IPS DF 6.9 (cell line): ENCODE measurements at regions not wholly inside any gene's neighbourhood (a gene's known extent, or its start where the extent isn't known, plus 50 kb on each side); places are given as distances from the start of the nearest gene placed in this dataset.

Experiments used
- DNase-seq: peaks from one replicate; pipeline ENCODE4 v3.0.0-alpha.2; 2013; ENCODE audit warnings: low read depth, low spot score
- H3K27ac ChIP-seq: one replicate; pipeline ENCODE4 v1.5.1; 2013; ENCODE audit warnings: low read length, control low read depth
- H3K27me3 ChIP-seq: 2 replicates; pipeline ENCODE4 v1.6.1; 2013; ENCODE audit warnings: mild to moderate bottlenecking, low read length; ENCODE audit not compliant: control insufficient read depth, insufficient read depth
- H3K36me3 ChIP-seq: 2 replicates; pipeline ENCODE4 v1.6.1; 2013; ENCODE audit warnings: low read length; ENCODE audit not compliant: control insufficient read depth, insufficient read depth
- H3K4me1 ChIP-seq: 2 replicates; pipeline ENCODE4 v1.6.1; 2013; ENCODE audit warnings: low read length; ENCODE audit not compliant: control insufficient read depth, insufficient read depth
- H3K4me3 ChIP-seq: 2 replicates; pipeline ENCODE4 v1.5.1; 2013; ENCODE audit warnings: mild to moderate bottlenecking, low read length
- H3K9me3 ChIP-seq: 2 replicates; pipeline ENCODE4 v1.6.1; 2013; ENCODE audit warnings: low read length, inconsistent platforms; ENCODE audit not compliant: control insufficient read depth, insufficient read depth
- WGBS: extraction: QIAGEN DNeasy Blood & Tissue Kit; methylation state at CpG from one replicate; pipeline ENCODE4 v1.1.7; 2013; ENCODE audit warnings: mixed read lengths, missing lambda C conversion rate; ENCODE audit not compliant: insufficient read length, insufficient coverage; 5-methylcytosine and 5-hydroxymethylcytosine counted together

DNA sequence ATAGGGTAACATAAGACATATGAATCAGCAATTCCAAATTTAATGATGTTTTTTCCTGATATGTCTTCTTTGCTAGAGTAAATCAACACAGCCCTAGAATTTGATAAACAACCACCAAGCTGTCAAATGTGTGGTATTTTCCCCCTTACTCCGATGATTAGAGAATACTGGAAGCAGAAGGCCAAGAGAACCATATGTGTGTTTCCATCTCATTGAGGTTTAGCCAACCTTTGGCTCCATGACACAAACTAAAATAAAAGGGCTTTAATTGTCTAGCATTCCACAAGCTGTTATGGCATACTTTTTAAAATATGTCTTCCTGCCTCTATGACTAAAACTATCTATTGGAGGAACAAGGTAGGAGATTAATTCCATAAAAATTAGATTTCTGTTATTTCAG, 1222.4 kb upstream of the AGA start:
- no peaks in the 10 kb centered on the region for H3K4me1 ChIP-seq
- H3K27ac ChIP-seq: no peak overlapping the region
- H3K27me3 ChIP-seq: no peaks in the 10 kb centered on the region
- no peak for DNase-seq
- no CpG with 5 or more reads among the region's 1 CpG for WGBS
- H3K9me3 ChIP-seq: no peaks in the 10 kb centered on the region
- no peaks in the 10 kb centered on the region for H3K36me3 ChIP-seq
- no peak overlapping the region for H3K4me3 ChIP-seq

DNA sequence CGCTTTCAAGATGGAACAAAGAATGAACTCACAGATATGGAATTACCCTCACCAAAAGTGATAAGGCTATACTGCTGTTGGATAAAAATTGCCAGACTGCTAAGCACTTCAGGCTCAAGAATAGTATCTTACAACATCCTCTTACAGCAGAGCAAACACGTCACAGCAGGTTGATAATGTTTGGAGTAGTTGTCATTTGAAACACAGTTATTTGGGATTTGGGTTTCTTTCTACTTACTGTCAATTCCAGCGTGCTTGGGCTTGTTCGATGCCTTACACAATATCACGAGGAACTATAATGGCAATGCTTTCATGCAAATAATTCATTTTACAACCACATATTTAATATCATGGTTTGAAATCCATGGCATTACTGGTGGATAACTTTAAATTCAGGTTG, 1223.7 kb upstream of the AGA start:
- no peak overlapping the region for H3K27ac ChIP-seq
- WGBS: no CpG with 5 or more reads among the region's 5 CpGs
- no peaks in the 10 kb centered on the region for H3K27me3 ChIP-seq
- H3K9me3 ChIP-seq: no peaks in the 10 kb centered on the region
- no peak for DNase-seq
- H3K36me3 ChIP-seq: no peaks in the 10 kb centered on the region
- H3K4me3 ChIP-seq: no peak overlapping the region
- H3K4me1 ChIP-seq: no peaks in the 10 kb centered on the region

DNA sequence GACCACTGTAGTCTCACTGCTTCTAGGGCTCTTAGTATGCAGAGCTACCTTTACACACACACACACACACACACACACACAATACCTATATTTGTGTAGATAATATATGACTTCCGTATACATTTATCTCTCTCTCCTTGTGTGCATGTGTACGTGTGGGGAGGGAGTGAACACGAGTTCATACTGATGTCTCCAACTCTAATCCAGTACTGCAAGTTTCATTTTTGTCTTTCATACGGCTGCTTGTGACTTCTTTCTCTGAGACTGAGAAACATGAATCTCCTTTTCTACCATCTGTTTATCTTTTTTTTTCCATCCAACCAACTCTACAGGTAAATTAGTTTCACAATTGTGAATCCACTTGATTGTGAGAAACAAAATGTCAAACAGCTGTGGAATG, 1229.5 kb upstream of the AGA start:
- H3K4me3 ChIP-seq: no peak overlapping the region
- H3K27me3 ChIP-seq: no peaks in the 10 kb centered on the region
- no peak for DNase-seq
- H3K9me3 ChIP-seq: no peaks in the 10 kb centered on the region
- no peaks in the 10 kb centered on the region for H3K4me1 ChIP-seq
- no peak overlapping the region for H3K27ac ChIP-seq
- WGBS: no CpG with 5 or more reads among the region's 4 CpGs
- no peaks in the 10 kb centered on the region for H3K36me3 ChIP-seq

DNA sequence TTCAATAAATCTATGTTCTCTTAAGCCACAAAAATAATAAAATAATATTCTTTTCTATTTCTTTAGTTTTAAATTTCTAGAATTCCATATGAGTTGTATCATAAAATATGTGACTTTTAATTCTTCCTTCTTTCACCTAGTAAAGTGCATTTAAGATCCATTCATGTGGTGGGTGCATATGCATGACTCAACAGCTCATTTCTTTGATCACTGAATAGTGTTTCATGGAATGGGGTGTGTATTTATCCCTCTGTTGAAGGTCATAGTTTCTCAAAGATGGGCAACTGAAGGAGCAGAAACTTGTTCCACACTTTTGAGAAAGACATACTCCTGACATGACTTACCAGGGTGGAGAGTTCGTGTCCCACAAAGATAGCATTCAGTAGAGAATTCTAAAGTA, 1230.3 kb upstream of the AGA start:
- no peaks in the 10 kb centered on the region for H3K9me3 ChIP-seq
- no peak for DNase-seq
- no CpG with 5 or more reads among the region's 1 CpG for WGBS

DNA sequence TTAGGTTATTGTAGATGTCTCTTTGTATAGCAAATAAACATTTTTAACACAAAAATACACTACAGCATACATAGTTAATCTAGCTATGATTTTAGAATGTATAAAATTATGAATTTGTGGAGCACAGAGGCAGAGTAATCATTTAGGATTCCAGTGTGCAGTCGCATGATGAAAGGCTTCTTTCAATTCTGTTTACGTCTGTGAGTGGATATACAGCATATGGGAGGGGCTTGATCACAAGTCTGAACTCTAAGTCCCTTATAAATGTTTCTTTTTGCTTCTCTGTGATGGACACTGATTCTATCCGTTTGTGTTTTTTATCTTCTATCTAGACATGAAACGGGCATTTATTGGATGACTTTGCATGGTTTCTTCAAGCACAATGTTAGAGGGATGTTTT, 1239.6 kb upstream of the AGA start:
- H3K27ac ChIP-seq: no peak overlapping the region
- no peak for DNase-seq
- no CpG with 5 or more reads among the region's 4 CpGs for WGBS
- H3K4me1 ChIP-seq: no peaks in the 10 kb centered on the region
- no peaks in the 10 kb centered on the region for H3K27me3 ChIP-seq
- H3K4me3 ChIP-seq: no peak overlapping the region
- H3K36me3 ChIP-seq: no peaks in the 10 kb centered on the region
- no peaks in the 10 kb centered on the region for H3K9me3 ChIP-seq

More for the DNA sequence above, 1230.3 kb upstream of the AGA start:
- Histone ChIP-seq H3K27ac (no peak overlapping the region), H3K4me1 (no peaks in the 10 kb centered on the region), H3K36me3 (no peaks in the 10 kb centered on the region), H3K27me3 (no peaks in the 10 kb centered on the region), H3K4me3 (no peak overlapping the region)

DNA sequence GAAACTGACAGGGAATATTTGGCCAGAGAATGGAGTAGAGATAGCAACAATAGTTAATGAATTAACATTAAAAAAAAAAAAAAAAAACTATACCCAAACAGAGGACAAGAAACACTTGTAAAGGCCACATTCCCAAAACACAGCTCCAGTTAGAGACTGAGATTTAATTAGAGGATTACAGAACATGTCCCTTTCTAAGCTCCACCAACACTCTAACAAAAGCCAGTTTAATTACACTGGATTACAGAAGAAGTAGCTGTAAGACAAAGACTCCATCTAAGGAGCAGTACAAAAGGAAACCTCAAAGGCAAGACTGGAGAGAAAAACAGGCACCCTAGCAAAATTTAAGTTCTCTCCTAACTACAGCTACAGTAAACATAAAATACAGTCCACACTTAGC, 1247.7 kb upstream of the AGA start:
- Histone ChIP-seq H3K27me3 (no peaks in the 10 kb centered on the region), H3K9me3 (no peaks in the 10 kb centered on the region), H3K27ac (no peak overlapping the region), H3K4me1 (no peaks in the 10 kb centered on the region), H3K4me3 (no peak overlapping the region), H3K36me3 (no peaks in the 10 kb centered on the region)
- DNase-seq: no peak

DNA sequence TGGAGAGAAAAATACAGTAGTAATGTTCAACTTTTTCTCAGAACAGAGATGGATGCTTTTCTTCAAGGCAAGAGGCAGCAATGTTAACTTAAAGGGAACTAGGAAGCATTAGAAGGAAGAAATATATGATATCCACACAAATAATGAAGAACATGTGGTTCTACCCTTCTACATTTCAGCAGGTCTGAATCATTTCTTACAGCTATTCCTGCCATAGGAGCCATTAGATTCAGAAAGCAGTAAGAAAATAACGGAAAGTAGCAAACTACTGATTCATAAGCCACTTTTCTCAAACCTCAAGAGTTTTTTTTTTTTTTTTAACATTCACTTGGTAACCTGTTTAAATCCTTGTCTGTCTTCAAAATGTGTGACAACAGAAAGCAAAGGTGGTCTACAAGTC, 1251.6 kb upstream of the AGA start:
- DNase-seq: no peak
- Histone ChIP-seq H3K4me1 (no peaks in the 10 kb centered on the region), H3K27me3 (no peaks in the 10 kb centered on the region), H3K27ac (no peak overlapping the region), H3K9me3 (no peaks in the 10 kb centered on the region), H3K36me3 (no peaks in the 10 kb centered on the region), H3K4me3 (no peak overlapping the region)
- no CpG with 5 or more reads among the region's 1 CpG for WGBS

DNA sequence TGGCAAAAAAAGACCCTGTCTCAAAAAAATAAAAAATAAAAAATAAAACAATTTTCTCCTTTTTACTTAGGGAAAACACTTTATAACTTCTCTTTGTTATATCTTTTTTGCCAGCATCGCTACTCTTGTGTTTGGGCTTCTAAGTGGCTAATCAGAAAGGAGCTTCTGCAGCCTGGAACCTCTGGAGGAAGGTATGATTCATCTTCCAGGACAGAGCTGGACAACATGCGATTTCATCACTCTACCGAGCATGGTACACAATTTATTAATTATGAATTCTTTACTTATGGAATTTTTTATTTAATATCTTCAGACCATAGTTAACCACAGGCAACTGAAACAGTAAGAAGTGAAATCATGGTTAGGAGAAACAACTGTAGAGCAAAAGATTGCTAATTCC, 1254.3 kb upstream of the AGA start:
- WGBS: no CpG with 5 or more reads among the region's 3 CpGs
- no peaks in the 10 kb centered on the region for H3K36me3 ChIP-seq
- H3K27me3 ChIP-seq: no peaks in the 10 kb centered on the region
- H3K9me3 ChIP-seq: no peaks in the 10 kb centered on the region
- H3K4me3 ChIP-seq: no peak overlapping the region
- DNase-seq: no peak
- no peaks in the 10 kb centered on the region for H3K4me1 ChIP-seq
- H3K27ac ChIP-seq: no peak overlapping the region

DNA sequence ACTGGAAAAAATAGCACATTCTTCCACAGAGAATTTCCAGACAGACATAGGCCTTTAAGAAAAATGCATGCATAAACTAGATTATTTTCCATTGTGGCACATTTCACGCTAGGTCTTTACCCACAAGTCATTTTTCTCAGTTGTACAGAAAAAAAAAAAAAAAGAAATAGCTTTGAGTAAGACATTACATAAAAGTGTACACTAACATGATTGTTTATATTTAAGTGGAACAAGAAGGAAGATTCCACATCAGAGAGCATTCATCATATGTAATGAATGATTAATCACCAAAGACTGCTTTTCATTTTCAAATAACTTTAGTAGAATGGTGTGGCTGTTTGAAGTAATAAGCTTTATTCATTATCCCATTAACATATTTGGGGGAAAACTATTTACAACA, 1270.2 kb upstream of the AGA start:
- DNase-seq: no peak
- WGBS: no CpG with 5 or more reads among the region's 1 CpG
- no peaks in the 10 kb centered on the region for H3K9me3 ChIP-seq

DNA sequence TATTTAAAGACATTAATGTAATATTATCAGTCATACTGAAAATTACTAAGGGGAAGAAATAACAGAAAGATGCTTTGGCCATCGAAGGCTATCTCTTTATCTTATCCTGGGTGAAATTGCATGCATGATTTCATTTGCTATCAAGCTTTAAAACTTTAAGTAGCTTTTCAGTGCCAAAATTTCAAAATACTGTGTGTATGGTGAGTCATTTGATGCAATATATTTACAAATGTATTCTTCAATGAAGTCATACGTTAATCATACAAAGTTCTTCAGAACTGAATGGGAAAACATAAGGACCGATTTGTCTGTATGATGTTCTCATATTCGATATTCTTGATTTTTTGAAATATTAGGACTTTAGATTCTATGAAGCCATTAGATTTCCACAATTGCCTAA, 1295.8 kb upstream of the AGA start:
- WGBS: no CpG with 5 or more reads among the region's 4 CpGs
- Histone ChIP-seq H3K36me3 (no peaks in the 10 kb centered on the region), H3K27me3 (no peaks in the 10 kb centered on the region), H3K4me3 (no peak overlapping the region), H3K9me3 (no peaks in the 10 kb centered on the region), H3K27ac (no peak overlapping the region), H3K4me1 (no peaks in the 10 kb centered on the region)
- DNase-seq: no peak

More for the DNA sequence above, 1270.2 kb upstream of the AGA start:
- Histone ChIP-seq H3K27ac (no peak overlapping the region), H3K4me3 (no peak overlapping the region), H3K27me3 (no peaks in the 10 kb centered on the region), H3K36me3 (no peaks in the 10 kb centered on the region), H3K4me1 (no peaks in the 10 kb centered on the region)

DNA sequence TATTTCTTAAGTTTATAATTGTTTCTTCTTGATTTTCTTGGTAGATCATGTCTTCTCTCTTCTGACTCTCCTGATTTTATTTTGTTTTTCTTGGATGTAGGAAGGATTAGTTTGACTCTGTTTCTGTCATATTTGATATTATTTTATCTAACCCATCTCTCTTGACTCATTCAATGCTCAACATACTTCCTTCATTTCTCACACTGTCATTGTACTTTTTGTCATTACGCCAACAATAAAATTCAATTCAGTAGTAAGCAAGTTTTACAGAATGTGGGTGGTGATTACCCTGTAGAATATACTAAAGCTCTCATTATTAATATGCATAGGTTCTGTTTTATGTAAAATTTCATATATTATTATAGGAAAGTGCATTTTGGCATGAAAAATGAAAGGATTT, 1303.0 kb upstream of the AGA start:
- Histone ChIP-seq H3K27me3 (no peaks in the 10 kb centered on the region), H3K36me3 (no peaks in the 10 kb centered on the region), H3K4me1 (no peaks in the 10 kb centered on the region), H3K9me3 (no peaks in the 10 kb centered on the region), H3K27ac (no peak overlapping the region), H3K4me3 (no peak overlapping the region)
- no CpG with 5 or more reads among the region's 1 CpG for WGBS
- no peak for DNase-seq
